ENCODE measurements at regions not wholly inside any gene's neighbourhood (a gene's known extent, or its start where the extent isn't known, plus 50 kb on each side); places are given as distances from the start of the nearest gene placed in this dataset.

GRCh38 chr11:70577258-70577603 is 178.9 kb downstream of the CTTN start:
- DNase-seq, result no peak

DNA sequence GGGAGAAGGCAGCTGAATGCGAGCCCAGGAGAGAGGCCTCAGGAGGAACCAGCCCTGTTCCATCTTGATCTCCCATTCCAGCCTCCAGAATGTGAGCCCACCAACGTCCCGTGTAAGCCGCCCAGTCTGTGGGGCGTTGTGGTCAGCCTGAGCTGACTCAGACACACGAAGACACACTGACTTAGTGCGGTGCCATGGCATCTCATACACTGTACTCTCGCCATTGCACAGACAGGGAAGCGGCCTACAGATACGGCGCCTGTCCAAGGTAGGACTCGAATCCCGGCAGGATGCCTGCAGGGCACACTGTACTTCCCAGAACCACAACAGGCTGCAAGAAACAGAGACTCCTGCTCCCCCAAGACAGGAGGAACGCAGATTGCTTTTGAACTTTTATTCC is 179.6 kb downstream of the CTTN start:
- no peaks in the 10 kb centered on the region for H3K36me3 ChIP-seq (ENCODE audit: control insufficient read depth in 4 of 4, insufficient read depth in 4 of 4, low read length in 3 of 4)
- DNase-seq, result no peak
- peaks cover 0 to 9% (median 4%) of the 10 kb centered on the region in 4 experiments for H3K4me1 ChIP-seq (ENCODE audit: control extremely low read depth in 1 of 4, control insufficient read depth in 4 of 4, insufficient read depth in 4 of 4, low read length in 3 of 4)
- no peaks in the 10 kb centered on the region for H3K27me3 ChIP-seq (replicated peaks in 2 of 5; ENCODE audit: control insufficient read depth in 4 of 5, insufficient read depth in 5 of 5, low read length in 4 of 5)
- H3K27ac ChIP-seq (ENCODE audit: insufficient read depth in 1 of 2, low read depth in 1 of 2, low read length in 2 of 2, poor library complexity in 1 of 2, severe bottlenecking in 2 of 2), result no peak overlapping the region
- ChIA-PET CTCF (no interaction called here), POLR2A (no interaction called here)
- no peaks in the 10 kb centered on the region for H3K9me3 ChIP-seq (ENCODE audit: control extremely low read depth in 1 of 5, control insufficient read depth in 4 of 5, insufficient read depth in 2 of 5, low read depth in 1 of 5, low read length in 4 of 5)
- 89% methylated on average over 14 of the region's 14 CpGs for WGBS (ENCODE audit: insufficient coverage)
- no peak overlapping the region for H3K4me3 ChIP-seq (ENCODE audit: control insufficient read depth in 1 of 7, extremely low read depth in 1 of 7, insufficient read depth in 4 of 7, low read depth in 2 of 7, low read length in 6 of 7)

More at GRCh38 chr11:70577258-70577603, 178.9 kb downstream of the CTTN start:
- H3K36me3 ChIP-seq (ENCODE audit: control insufficient read depth in 4 of 4, insufficient read depth in 4 of 4, low read length in 3 of 4), result no peaks in the 10 kb centered on the region
- H3K4me1 ChIP-seq (ENCODE audit: control extremely low read depth in 1 of 4, control insufficient read depth in 4 of 4, insufficient read depth in 4 of 4, low read length in 3 of 4), result peaks cover 0 to 9% (median 4%) of the 10 kb centered on the region in 4 experiments
- no peaks in the 10 kb centered on the region for H3K27me3 ChIP-seq (replicated peaks in 2 of 5; ENCODE audit: control insufficient read depth in 4 of 5, insufficient read depth in 5 of 5, low read length in 4 of 5)
- H3K27ac ChIP-seq (ENCODE audit: insufficient read depth in 1 of 2, low read depth in 1 of 2, low read length in 2 of 2, poor library complexity in 1 of 2, severe bottlenecking in 2 of 2), result no peak overlapping the region
- no peaks in the 10 kb centered on the region for H3K9me3 ChIP-seq (ENCODE audit: control extremely low read depth in 1 of 5, control insufficient read depth in 4 of 5, insufficient read depth in 2 of 5, low read depth in 1 of 5, low read length in 4 of 5)
- no peak overlapping the region for H3K4me3 ChIP-seq (ENCODE audit: control insufficient read depth in 1 of 7, extremely low read depth in 1 of 7, insufficient read depth in 4 of 7, low read depth in 2 of 7, low read length in 6 of 7)
- ChIA-PET POLR2A (interaction anchor here (0.6 kb wide), 1 partner anchor 19 kb away, joined by 3 read pairs; no protein-coding TSS in a partner anchor), CTCF (no interaction called here)
- WGBS (ENCODE audit: insufficient coverage), result 68% methylated on average over 6 of the region's 7 CpGs

GRCh38 chr11:70578371-70578770 is 180.0 kb downstream of the CTTN start:
- H3K36me3 ChIP-seq (ENCODE audit: control insufficient read depth in 4 of 4, insufficient read depth in 4 of 4, low read length in 3 of 4), result no peaks in the 10 kb centered on the region

GRCh38 chr11:70578831-70579230 is 180.5 kb downstream of the CTTN start:
- H3K4me3 ChIP-seq (ENCODE audit: control insufficient read depth in 1 of 7, extremely low read depth in 1 of 7, insufficient read depth in 4 of 7, low read depth in 2 of 7, low read length in 6 of 7), result no peak overlapping the region
- CTCF ChIA-PET, result no interaction called here
- 100% methylated on average over 6 of the region's 9 CpGs for WGBS (ENCODE audit: insufficient coverage)
- H3K36me3 ChIP-seq (ENCODE audit: control insufficient read depth in 4 of 4, insufficient read depth in 4 of 4, low read length in 3 of 4), result no peaks in the 10 kb centered on the region
- no peak for DNase-seq
- no peaks in the 10 kb centered on the region for H3K9me3 ChIP-seq (ENCODE audit: control extremely low read depth in 1 of 5, control insufficient read depth in 4 of 5, insufficient read depth in 2 of 5, low read depth in 1 of 5, low read length in 4 of 5)
- POLR2A ChIA-PET, result interaction anchor here (0.7 kb wide), 1 partner anchor 334 kb away, joined by 3 read pairs; no protein-coding TSS in a partner anchor
- H3K4me1 ChIP-seq (ENCODE audit: control extremely low read depth in 1 of 4, control insufficient read depth in 4 of 4, insufficient read depth in 4 of 4, low read length in 3 of 4), result peaks cover 0 to 9% (median 4%) of the 10 kb centered on the region in 4 experiments
- H3K27me3 ChIP-seq (replicated peaks in 2 of 5; ENCODE audit: control insufficient read depth in 4 of 5, insufficient read depth in 5 of 5, low read length in 4 of 5), result no peaks in the 10 kb centered on the region
- H3K27ac ChIP-seq (ENCODE audit: insufficient read depth in 1 of 2, low read depth in 1 of 2, low read length in 2 of 2, poor library complexity in 1 of 2, severe bottlenecking in 2 of 2), result no peak overlapping the region

More at GRCh38 chr11:70578371-70578770, 180.0 kb downstream of the CTTN start:
- Histone ChIP-seq H3K4me3 (ENCODE audit: control insufficient read depth in 1 of 7, extremely low read depth in 1 of 7, insufficient read depth in 4 of 7, low read depth in 2 of 7, low read length in 6 of 7) (no peak overlapping the region), H3K27ac (ENCODE audit: insufficient read depth in 1 of 2, low read depth in 1 of 2, low read length in 2 of 2, poor library complexity in 1 of 2, severe bottlenecking in 2 of 2) (no peak overlapping the region), H3K27me3 (replicated peaks in 2 of 5; ENCODE audit: control insufficient read depth in 4 of 5, insufficient read depth in 5 of 5, low read length in 4 of 5) (no peaks in the 10 kb centered on the region), H3K4me1 (ENCODE audit: control extremely low read depth in 1 of 4, control insufficient read depth in 4 of 4, insufficient read depth in 4 of 4, low read length in 3 of 4) (peaks cover 0 to 9% (median 4%) of the 10 kb centered on the region in 4 experiments), H3K9me3 (ENCODE audit: control extremely low read depth in 1 of 5, control insufficient read depth in 4 of 5, insufficient read depth in 2 of 5, low read depth in 1 of 5, low read length in 4 of 5) (no peaks in the 10 kb centered on the region)
- WGBS (ENCODE audit: insufficient coverage), result 100% methylated on average over 1 of the region's 14 CpGs
- DNase-seq, result no peak
- ChIA-PET POLR2A (no interaction called here), CTCF (no interaction called here)

- WGBS (ENCODE audit: insufficient coverage), result 92% methylated on average over 13 of the region's 14 CpGs
- Histone ChIP-seq H3K4me3 (ENCODE audit: control insufficient read depth in 1 of 7, extremely low read depth in 1 of 7, insufficient read depth in 4 of 7, low read depth in 2 of 7, low read length in 6 of 7) (no peak overlapping the region), H3K36me3 (ENCODE audit: control insufficient read depth in 4 of 4, insufficient read depth in 4 of 4, low read length in 3 of 4) (no peaks in the 10 kb centered on the region), H3K27ac (ENCODE audit: insufficient read depth in 1 of 2, low read depth in 1 of 2, low read length in 2 of 2, poor library complexity in 1 of 2, severe bottlenecking in 2 of 2) (no peak overlapping the region), H3K9me3 (ENCODE audit: control extremely low read depth in 1 of 5, control insufficient read depth in 4 of 5, insufficient read depth in 2 of 5, low read depth in 1 of 5, low read length in 4 of 5) (no peaks in the 10 kb centered on the region), H3K4me1 (ENCODE audit: control extremely low read depth in 1 of 4, control insufficient read depth in 4 of 4, insufficient read depth in 4 of 4, low read length in 3 of 4) (peaks cover 0 to 9% (median 4%) of the 10 kb centered on the region in 4 experiments), H3K27me3 (replicated peaks in 2 of 5; ENCODE audit: control insufficient read depth in 4 of 5, insufficient read depth in 5 of 5, low read length in 4 of 5) (no peaks in the 10 kb centered on the region)
- no peak for DNase-seq
- ChIA-PET CTCF (no interaction called here), POLR2A (interaction anchor here (0.7 kb wide), 1 partner anchor 335 kb away, joined by 3 read pairs; no protein-coding TSS in a partner anchor)
Observed at GRCh38 chr11:70579316-70579955, 181.1 kb downstream of the CTTN start.

GRCh38 chr11:70580036-70580805 is 181.9 kb downstream of the CTTN start:
- Histone ChIP-seq H3K4me3 (ENCODE audit: control insufficient read depth in 1 of 7, extremely low read depth in 1 of 7, insufficient read depth in 4 of 7, low read depth in 2 of 7, low read length in 6 of 7) (no peak overlapping the region), H3K36me3 (ENCODE audit: control insufficient read depth in 4 of 4, insufficient read depth in 4 of 4, low read length in 3 of 4) (no peaks in the 10 kb centered on the region), H3K27ac (ENCODE audit: insufficient read depth in 1 of 2, low read depth in 1 of 2, low read length in 2 of 2, poor library complexity in 1 of 2, severe bottlenecking in 2 of 2) (no peak overlapping the region), H3K9me3 (ENCODE audit: control extremely low read depth in 1 of 5, control insufficient read depth in 4 of 5, insufficient read depth in 2 of 5, low read depth in 1 of 5, low read length in 4 of 5) (no peaks in the 10 kb centered on the region), H3K4me1 (ENCODE audit: control extremely low read depth in 1 of 4, control insufficient read depth in 4 of 4, insufficient read depth in 4 of 4, low read length in 3 of 4) (peaks cover 0 to 9% (median 4%) of the 10 kb centered on the region in 4 experiments), H3K27me3 (replicated peaks in 2 of 5; ENCODE audit: control insufficient read depth in 4 of 5, insufficient read depth in 5 of 5, low read length in 4 of 5) (no peaks in the 10 kb centered on the region)
- CTCF ChIA-PET, result no interaction called here
- WGBS (ENCODE audit: insufficient coverage), result 70% methylated on average over 25 of the region's 25 CpGs
- POLR2A ChIA-PET, result no interaction called here
- peak in 2 of 3 donors; percentile 57 to 65 for DNase-seq
